K562 (cell line): ENCODE measurements at regions not wholly inside any gene's neighbourhood (a gene's known extent, or its start where the extent isn't known, plus 50 kb on each side); places are given as distances from the start of the nearest gene placed in this dataset.

Experiments
- ATAC-seq: fragments of 200-7000 bp; cut with Tn5 transposase; 3 replicates; pipeline ENCODE4 v1.9.1; 2020; ENCODE audit warnings: moderate library complexity
- BruUV-seq: library from RNA; stranded (reverse); fragments of 400-500 nt; replicated peaks from 2 replicates; lab custom pipeline; 2021; lab: Mats Ljungman, UMichigan
- CTCF ChIA-PET: fragments of 300-600 bp; formaldehyde crosslinking; extraction: SDS; loops from one replicate; lab custom pipeline; 2021; ENCODE audit warnings: low intra/inter-chr PET ratio; lab: Yijun Ruan, JAX
- POLR2A ChIA-PET: fragments of 300-600, 350-650 bp; sonication (Branson Sonifier 250); formaldehyde crosslinking; extraction: SDS; loops from one replicate; lab custom pipeline; 2021; ENCODE audit warnings: antibody characterized with exemption, inconsistent platforms; lab: Yijun Ruan, JAX
- DNase-seq, 4 experiments: peaks; one replicate each; pipeline versions ENCODE4 v3.0.0 to v3.0.0-alpha.2; 2011 to 2018; ENCODE audit warnings: low spot score in 3 of 4, mixed read lengths in 3 of 4; ENCODE audit errors: extremely low read depth in 1 of 4
- FAIRE-seq: peaks from 2 replicates; lab custom pipeline; 2011; peaks lifted over from hg19 to GRCh38; lab: Jason Lieb, UNC
- H2AFZ ChIP-seq: 2 replicates; pipeline ENCODE4 v1.6.0; 2011; ENCODE audit warnings: low read depth, low read length, control low read depth, inconsistent platforms
- H3K27ac ChIP-seq: fragments of 200-600 bp; 3 replicates; pipeline ENCODE4 v1.8.0; 2011; ENCODE audit warnings: low read depth, mild to moderate bottlenecking, control low read depth, inconsistent platforms, low read length, moderate library complexity, mixed read lengths; ENCODE audit errors: extremely low read depth
- H3K27me3 ChIP-seq, 2 experiments: fragments of 300-600 bp in 1 of 2; 2 replicates in 1 of 2; 3 replicates in 1 of 2; pipeline versions ENCODE4 v1.6.0 to v1.8.0; 2011; ENCODE audit warnings: inconsistent platforms in 2 of 2, low read length in 2 of 2, mild to moderate bottlenecking in 1 of 2, mixed read lengths in 1 of 2, moderate library complexity in 1 of 2; ENCODE audit not compliant: control insufficient read depth in 2 of 2, insufficient read depth in 2 of 2
- H3K36me3 ChIP-seq: fragments of 300-600 bp; 3 replicates; pipeline ENCODE4 v1.8.0; 2011; ENCODE audit warnings: mild to moderate bottlenecking, low read length, inconsistent platforms; ENCODE audit not compliant: control insufficient read depth, insufficient read depth
- H3K4me1 ChIP-seq, 2 experiments: fragments of 200-600 bp in 1 of 2; replicated peaks in 1 of 2; 2 replicates in 1 of 2; 3 replicates in 1 of 2; pipeline versions ENCODE4 v1.5.1 to v1.8.0; 2011; ENCODE audit warnings: inconsistent platforms in 2 of 2, low read length in 2 of 2, mild to moderate bottlenecking in 1 of 2, mixed read lengths in 1 of 2, moderate library complexity in 1 of 2; ENCODE audit not compliant: control insufficient read depth in 2 of 2, insufficient read depth in 2 of 2
- H3K4me2 ChIP-seq: 2 replicates; pipeline ENCODE4 v1.6.1; 2011; ENCODE audit warnings: low read length, control low read depth, inconsistent platforms, mixed read lengths; ENCODE audit not compliant: insufficient read depth
- H3K4me3 ChIP-seq: fragments of 200-600 bp; sonication (generic), shearing (Covaris generic); 2 replicates; pipeline ENCODE4 v1.5.1; 2016; ENCODE audit warnings: control low read depth, inconsistent platforms
- H3K79me2 ChIP-seq: fragments of 200-600 bp; 3 replicates; pipeline ENCODE4 v1.8.0; 2011; ENCODE audit warnings: low read length, inconsistent platforms; ENCODE audit not compliant: control insufficient read depth, insufficient read depth
- H3K9ac ChIP-seq, 2 experiments: 2 replicates each; pipeline versions ENCODE4 v1.6.0 to v1.6.1; 2011; ENCODE audit warnings: low read depth in 2 of 2, low read length in 2 of 2, control low read depth in 1 of 2, inconsistent platforms in 1 of 2, mild to moderate bottlenecking in 1 of 2, mixed read lengths in 1 of 2; ENCODE audit not compliant: insufficient read depth in 1 of 2
- H3K9me1 ChIP-seq: one replicate; pipeline ENCODE4 v1.6.0; 2011; ENCODE audit warnings: inconsistent platforms, mild to moderate bottlenecking, low read length, moderate library complexity; ENCODE audit not compliant: control insufficient read depth, insufficient read depth
- H3K9me3 ChIP-seq: replicated peaks from 2 replicates; pipeline ENCODE4 v1.5.1; 2011; ENCODE audit warnings: low read depth, low read length, inconsistent platforms; ENCODE audit not compliant: control insufficient read depth, insufficient read depth
- H4K20me1 ChIP-seq: replicated peaks from 2 replicates; pipeline ENCODE4 v1.6.1; 2011; ENCODE audit warnings: low read length, inconsistent platforms, mixed read lengths; ENCODE audit not compliant: control insufficient read depth, insufficient read depth
- CHCHD3 ChIP-seq: fragments of 250-450 bp; sonication (Bioruptor Pico); IDR thresholded peaks from 2 replicates; pipeline ENCODE4 v2.1.2; 2022; ENCODE audit warnings: mild to moderate bottlenecking
- L3MBTL2 ChIP-seq: fragments of 450-650 bp; IDR thresholded peaks from 2 replicates; pipeline ENCODE4 v1.6.1; 2016; ENCODE audit warnings: mild to moderate bottlenecking, moderate library complexity
- SOX6 ChIP-seq: fragments of 450-650 bp; IDR thresholded peaks from 2 replicates; pipeline ENCODE4 v1.6.1; 2014; ENCODE audit warnings: mild to moderate bottlenecking
- SPI1 ChIP-seq: IDR thresholded peaks from 2 replicates; pipeline ENCODE4 v1.6.1; 2011; ENCODE audit warnings: low read depth, low read length, control low read depth, borderline replicate concordance
- TEAD4 ChIP-seq, 2 experiments: sonication (generic) in 1 of 2; formaldehyde crosslinking in 1 of 2; IDR thresholded peaks; 2 replicates each; pipeline versions ENCODE4 v1.6.1 to v1.8.0; 2012 to 2022; ENCODE audit warnings: borderline replicate concordance in 1 of 2, inconsistent platforms in 1 of 2, low read length in 1 of 2, mild to moderate bottlenecking in 1 of 2, missing genetic modification reagents in 1 of 2
- ZNF583 ChIP-seq: fragments of 250-450 bp; sonication (Bioruptor Pico); IDR thresholded peaks from 2 replicates; pipeline ENCODE4 v1.4.0; 2020
- WGBS: fragments of 100-300 bp; shearing (Covaris generic); methylation state at CpG from one replicate; pipeline ENCODE4 v1.1.6; 2016; ENCODE audit warnings: low coverage, mixed read lengths; ENCODE audit not compliant: insufficient coverage; ENCODE audit errors: missing lambda C conversion rate; 5-methylcytosine and 5-hydroxymethylcytosine counted together
- in situ Hi-C: fragments of 300-500 bp; cut with MboI; formaldehyde crosslinking; loops from 4 replicates; pipeline ENCODE4 v1.15.0; 2018; ENCODE audit warnings: inconsistent platforms, mixed read lengths
- intact Hi-C: fragments of 100-400 bp; cut with micrococcal nuclease; formaldehyde crosslinking; loops from 2 replicates; pipeline ENCODE4 v1.14.2; 2022
- TF ChIP-seq, protein P1 (sequence below), 2 experiments: IDR thresholded peaks; 2 replicates each; pipeline ENCODE4 v1.6.1; 2011; ENCODE audit warnings: borderline replicate concordance in 1 of 2, control low read depth in 1 of 2, low read depth in 1 of 2, low read length in 1 of 2, mild to moderate bottlenecking in 1 of 2, mixed read lengths in 1 of 2, moderate library complexity in 1 of 2; ENCODE audit not compliant: insufficient read depth in 1 of 2, insufficient read length in 1 of 2, poor library complexity in 1 of 2, severe bottlenecking in 1 of 2; ENCODE audit errors: extremely low read depth in 1 of 2
- TF ChIP-seq, protein P2 (sequence below): fragments of 450-650 bp; IDR thresholded peaks from 2 replicates; pipeline ENCODE4 v1.6.1; 2016; ENCODE audit warnings: mild to moderate bottlenecking, moderate library complexity

DNA sequence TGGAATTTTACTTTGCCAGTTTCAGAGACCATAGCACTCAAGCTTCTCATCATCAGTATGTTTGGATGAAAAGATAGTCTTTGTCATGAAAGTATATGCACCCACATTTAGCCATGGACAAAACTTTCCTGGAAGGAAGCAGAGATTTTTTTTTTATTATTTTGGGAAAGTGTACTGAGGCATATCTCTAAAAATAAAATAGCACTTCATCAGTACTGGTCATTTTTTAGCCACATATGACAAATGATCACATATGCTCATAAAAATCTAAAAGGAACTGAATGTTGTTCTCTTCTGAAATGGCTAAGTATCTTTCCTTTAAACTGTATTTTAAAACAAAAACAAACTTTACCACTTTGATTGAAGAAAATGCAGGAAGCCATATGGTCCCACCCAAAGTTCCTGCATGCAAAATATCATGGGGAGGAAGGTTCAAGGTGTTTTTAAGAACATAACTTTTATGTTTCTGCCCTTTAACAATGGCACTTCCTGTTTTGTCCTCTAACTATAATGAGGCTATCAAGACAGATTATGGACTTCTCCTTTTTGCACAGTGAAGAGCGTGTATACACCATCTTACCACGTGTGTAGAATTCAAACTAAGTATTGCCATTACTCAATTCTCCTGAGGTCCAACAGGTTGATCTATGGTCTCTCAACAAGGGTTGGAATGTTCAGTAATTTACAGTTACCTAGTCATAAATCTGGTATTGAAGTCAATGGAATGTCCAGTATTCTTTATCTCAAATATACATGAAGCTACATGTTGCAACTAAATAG, 77.1 kb upstream of the SLC39A10 start:
- no peaks in the 10 kb centered on the region for H3K9me3 ChIP-seq
- H3K4me1 ChIP-seq, result peaks cover 0 to 10% of the 10 kb centered on the region in 2 experiments; a peak in 3 of 5 replicates
- CTCF ChIA-PET, result no interaction called here
- no peak overlapping the region for H3K4me2 ChIP-seq
- H3K9me1 ChIP-seq, result no peaks in the 10 kb centered on the region
- intact Hi-C loops (loop anchor here (5.0 kb wide), 2 partner anchors 347 to 487 kb away; partner anchors contain the start of gene DNAH7), in situ Hi-C loops (no loop called here)
- no peak overlapping the region for H3K4me3 ChIP-seq
- POLR2A ChIA-PET, result no interaction called here
- H3K27ac ChIP-seq, result peak overlapping the region; percentile 5; the same call in 1 of the 3 replicates
- H3K27me3 ChIP-seq, result no peaks in the 10 kb centered on the region
- H3K36me3 ChIP-seq, result no peaks in the 10 kb centered on the region
- 3% methylated on average over 2 of the region's 2 CpGs for WGBS
- BruUV-seq, result no TSS peak
- peak overlapping the region; percentile 66 for H2AFZ ChIP-seq
- H3K9ac ChIP-seq, result no peak overlapping the region
- peak in 1 of 4 experiments; percentile 25 for DNase-seq
- ATAC-seq, result peak; percentile 81
- no peaks in the 10 kb centered on the region for H3K79me2 ChIP-seq
- no peaks in the 10 kb centered on the region for H4K20me1 ChIP-seq
- FAIRE-seq, result no peak
- TF ChIP-seq, protein P1, sequence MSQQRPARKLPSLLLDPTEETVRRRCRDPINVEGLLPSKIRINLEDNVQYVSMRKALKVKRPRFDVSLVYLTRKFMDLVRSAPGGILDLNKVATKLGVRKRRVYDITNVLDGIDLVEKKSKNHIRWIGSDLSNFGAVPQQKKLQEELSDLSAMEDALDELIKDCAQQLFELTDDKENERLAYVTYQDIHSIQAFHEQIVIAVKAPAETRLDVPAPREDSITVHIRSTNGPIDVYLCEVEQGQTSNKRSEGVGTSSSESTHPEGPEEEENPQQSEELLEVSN (IDR thresholded peaks at IDR 0.05; ENCODE audit: borderline replicate concordance in 1 of 2, extremely low read depth in 1 of 2, insufficient read depth in 1 of 2, insufficient read length in 1 of 2, low read depth in 1 of 2, low read length in 1 of 2, poor library complexity in 1 of 2, severe bottlenecking in 1 of 2), result peak in 1 of 2 experiments; percentile 38
- TF ChIP-seq, protein P2, sequence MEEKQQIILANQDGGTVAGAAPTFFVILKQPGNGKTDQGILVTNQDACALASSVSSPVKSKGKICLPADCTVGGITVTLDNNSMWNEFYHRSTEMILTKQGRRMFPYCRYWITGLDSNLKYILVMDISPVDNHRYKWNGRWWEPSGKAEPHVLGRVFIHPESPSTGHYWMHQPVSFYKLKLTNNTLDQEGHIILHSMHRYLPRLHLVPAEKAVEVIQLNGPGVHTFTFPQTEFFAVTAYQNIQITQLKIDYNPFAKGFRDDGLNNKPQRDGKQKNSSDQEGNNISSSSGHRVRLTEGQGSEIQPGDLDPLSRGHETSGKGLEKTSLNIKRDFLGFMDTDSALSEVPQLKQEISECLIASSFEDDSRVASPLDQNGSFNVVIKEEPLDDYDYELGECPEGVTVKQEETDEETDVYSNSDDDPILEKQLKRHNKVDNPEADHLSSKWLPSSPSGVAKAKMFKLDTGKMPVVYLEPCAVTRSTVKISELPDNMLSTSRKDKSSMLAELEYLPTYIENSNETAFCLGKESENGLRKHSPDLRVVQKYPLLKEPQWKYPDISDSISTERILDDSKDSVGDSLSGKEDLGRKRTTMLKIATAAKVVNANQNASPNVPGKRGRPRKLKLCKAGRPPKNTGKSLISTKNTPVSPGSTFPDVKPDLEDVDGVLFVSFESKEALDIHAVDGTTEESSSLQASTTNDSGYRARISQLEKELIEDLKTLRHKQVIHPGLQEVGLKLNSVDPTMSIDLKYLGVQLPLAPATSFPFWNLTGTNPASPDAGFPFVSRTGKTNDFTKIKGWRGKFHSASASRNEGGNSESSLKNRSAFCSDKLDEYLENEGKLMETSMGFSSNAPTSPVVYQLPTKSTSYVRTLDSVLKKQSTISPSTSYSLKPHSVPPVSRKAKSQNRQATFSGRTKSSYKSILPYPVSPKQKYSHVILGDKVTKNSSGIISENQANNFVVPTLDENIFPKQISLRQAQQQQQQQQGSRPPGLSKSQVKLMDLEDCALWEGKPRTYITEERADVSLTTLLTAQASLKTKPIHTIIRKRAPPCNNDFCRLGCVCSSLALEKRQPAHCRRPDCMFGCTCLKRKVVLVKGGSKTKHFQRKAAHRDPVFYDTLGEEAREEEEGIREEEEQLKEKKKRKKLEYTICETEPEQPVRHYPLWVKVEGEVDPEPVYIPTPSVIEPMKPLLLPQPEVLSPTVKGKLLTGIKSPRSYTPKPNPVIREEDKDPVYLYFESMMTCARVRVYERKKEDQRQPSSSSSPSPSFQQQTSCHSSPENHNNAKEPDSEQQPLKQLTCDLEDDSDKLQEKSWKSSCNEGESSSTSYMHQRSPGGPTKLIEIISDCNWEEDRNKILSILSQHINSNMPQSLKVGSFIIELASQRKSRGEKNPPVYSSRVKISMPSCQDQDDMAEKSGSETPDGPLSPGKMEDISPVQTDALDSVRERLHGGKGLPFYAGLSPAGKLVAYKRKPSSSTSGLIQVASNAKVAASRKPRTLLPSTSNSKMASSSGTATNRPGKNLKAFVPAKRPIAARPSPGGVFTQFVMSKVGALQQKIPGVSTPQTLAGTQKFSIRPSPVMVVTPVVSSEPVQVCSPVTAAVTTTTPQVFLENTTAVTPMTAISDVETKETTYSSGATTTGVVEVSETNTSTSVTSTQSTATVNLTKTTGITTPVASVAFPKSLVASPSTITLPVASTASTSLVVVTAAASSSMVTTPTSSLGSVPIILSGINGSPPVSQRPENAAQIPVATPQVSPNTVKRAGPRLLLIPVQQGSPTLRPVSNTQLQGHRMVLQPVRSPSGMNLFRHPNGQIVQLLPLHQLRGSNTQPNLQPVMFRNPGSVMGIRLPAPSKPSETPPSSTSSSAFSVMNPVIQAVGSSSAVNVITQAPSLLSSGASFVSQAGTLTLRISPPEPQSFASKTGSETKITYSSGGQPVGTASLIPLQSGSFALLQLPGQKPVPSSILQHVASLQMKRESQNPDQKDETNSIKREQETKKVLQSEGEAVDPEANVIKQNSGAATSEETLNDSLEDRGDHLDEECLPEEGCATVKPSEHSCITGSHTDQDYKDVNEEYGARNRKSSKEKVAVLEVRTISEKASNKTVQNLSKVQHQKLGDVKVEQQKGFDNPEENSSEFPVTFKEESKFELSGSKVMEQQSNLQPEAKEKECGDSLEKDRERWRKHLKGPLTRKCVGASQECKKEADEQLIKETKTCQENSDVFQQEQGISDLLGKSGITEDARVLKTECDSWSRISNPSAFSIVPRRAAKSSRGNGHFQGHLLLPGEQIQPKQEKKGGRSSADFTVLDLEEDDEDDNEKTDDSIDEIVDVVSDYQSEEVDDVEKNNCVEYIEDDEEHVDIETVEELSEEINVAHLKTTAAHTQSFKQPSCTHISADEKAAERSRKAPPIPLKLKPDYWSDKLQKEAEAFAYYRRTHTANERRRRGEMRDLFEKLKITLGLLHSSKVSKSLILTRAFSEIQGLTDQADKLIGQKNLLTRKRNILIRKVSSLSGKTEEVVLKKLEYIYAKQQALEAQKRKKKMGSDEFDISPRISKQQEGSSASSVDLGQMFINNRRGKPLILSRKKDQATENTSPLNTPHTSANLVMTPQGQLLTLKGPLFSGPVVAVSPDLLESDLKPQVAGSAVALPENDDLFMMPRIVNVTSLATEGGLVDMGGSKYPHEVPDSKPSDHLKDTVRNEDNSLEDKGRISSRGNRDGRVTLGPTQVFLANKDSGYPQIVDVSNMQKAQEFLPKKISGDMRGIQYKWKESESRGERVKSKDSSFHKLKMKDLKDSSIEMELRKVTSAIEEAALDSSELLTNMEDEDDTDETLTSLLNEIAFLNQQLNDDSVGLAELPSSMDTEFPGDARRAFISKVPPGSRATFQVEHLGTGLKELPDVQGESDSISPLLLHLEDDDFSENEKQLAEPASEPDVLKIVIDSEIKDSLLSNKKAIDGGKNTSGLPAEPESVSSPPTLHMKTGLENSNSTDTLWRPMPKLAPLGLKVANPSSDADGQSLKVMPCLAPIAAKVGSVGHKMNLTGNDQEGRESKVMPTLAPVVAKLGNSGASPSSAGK, result peak; percentile 57; the same call in 1 of the 2 replicates
- TF ChIP-seq CHCHD3 (CRISPR knock-in tag), result no peak
- TF ChIP-seq TEAD4 (IDR thresholded peaks at IDR 0.05; ENCODE audit: low read length), result peak; percentile 19; the same call in 1 of the 2 replicates
- no peak for TF ChIP-seq TEAD4 (CRISPR knock-in tag; IDR thresholded peaks at IDR 0.05; ENCODE audit: borderline replicate concordance)
- TF ChIP-seq SPI1, result peak; percentile 99
- peak; percentile 76 for TF ChIP-seq L3MBTL2
- peak; percentile 57; the same call in 1 of the 2 replicates for TF ChIP-seq SOX6
- TF ChIP-seq ZNF583 (CRISPR knock-in tag), result no peak
